ENCODE measurements at regions not wholly inside any gene's neighbourhood (a gene's known extent, or its start where the extent isn't known, plus 50 kb on each side); places are given as distances from the start of the nearest gene placed in this dataset.
"Not testable (repeated sequence)": the region's sequence is repeated elsewhere in the genome, so short reads cannot be mapped to it uniquely, and the experiment has no call there.

- DNase-seq: not testable (repeated sequence)
These were observed 5384.4 kb upstream of the TPTE start for GRCh38 chr21:5137006-5137405.

- not testable (repeated sequence) for DNase-seq
These were observed 5382.7 kb upstream of the TPTE start for GRCh38 chr21:5138687-5139086.

GRCh38 chr21:5139528-5139927 lies 5381.9 kb upstream of the TPTE start:
- DNase-seq: not testable (repeated sequence)

- not testable (repeated sequence) for DNase-seq
These were observed 5378.4 kb upstream of the TPTE start for GRCh38 chr21:5143011-5143410.

- DNase-seq: not testable (repeated sequence)
These were observed 5376.7 kb upstream of the TPTE start for GRCh38 chr21:5144731-5145130.

- DNase-seq: not testable (repeated sequence)
These were observed 5373.7 kb upstream of the TPTE start for GRCh38 chr21:5147685-5148084.

GRCh38 chr21:5149222-5149621 lies 5372.2 kb upstream of the TPTE start:
- DNase-seq: not testable (repeated sequence)

- not testable (repeated sequence) for DNase-seq
These were observed 5367.3 kb upstream of the TPTE start for GRCh38 chr21:5153842-5154640.

GRCh38 chr21:5154641-5154982 lies 5366.8 kb upstream of the TPTE start:
- peak; percentile 86 for DNase-seq

GRCh38 chr21:5162693-5163574 lies 5358.4 kb upstream of the TPTE start:
- not testable (repeated sequence) for DNase-seq

- not testable (repeated sequence) for DNase-seq
These were observed 5355.6 kb upstream of the TPTE start for GRCh38 chr21:5165829-5166228.

All from fibroblast of skin of scalp (primary cell).